Right lobe of liver (tissue), 6 donors: ENCODE measurements at regions not wholly inside any gene's neighbourhood (a gene's known extent, or its start where the extent isn't known, plus 50 kb on each side); places are given as distances from the start of the nearest gene placed in this dataset.

Experiments
- ATAC-seq, 4 donors: fragments of 200-7000 bp; cut with Tn5 transposase; one replicate each; pipeline ENCODE4 v1.9.1; 2020; ENCODE audit warnings: mild to moderate bottlenecking in 4 of 4, moderate library complexity in 4 of 4
- DNase-seq, 3 donors: peaks; one replicate each; pipeline ENCODE4 v3.0.0-alpha.2; 2020
- H3K27ac ChIP-seq, 3 donors: fragments of 200-600 bp; one replicate each; pipeline ENCODE4 v1.8.0; 2022
- H3K27me3 ChIP-seq, 2 donors: fragments of 200-600 bp; one replicate each; pipeline ENCODE4 v1.8.0; 2022
- H3K36me3 ChIP-seq, 4 donors: fragments of 200-600 bp; sonication (generic) in 1 of 4; one replicate each; pipeline versions ENCODE4 v1.5.1 to v1.8.0; 2017 to 2022; ENCODE audit warnings: control low read depth in 1 of 4
- H3K4me1 ChIP-seq, 4 donors: fragments of 200-600 bp; sonication (generic) in 1 of 4; one replicate each; pipeline versions ENCODE4 v1.5.1 to v1.8.0; 2017 to 2022; ENCODE audit warnings: control low read depth in 1 of 4
- H3K4me3 ChIP-seq, 3 donors: fragments of 200-600 bp; one replicate each; pipeline ENCODE4 v1.8.0; 2022
- H3K9me3 ChIP-seq, 4 donors: fragments of 200-600 bp; sonication (generic) in 1 of 4; one replicate each; pipeline versions ENCODE4 v1.5.1 to v1.8.0; 2017 to 2022; ENCODE audit warnings: control low read depth in 1 of 4
- POLR2A ChIP-seq: fragments of 450-650 bp; IDR thresholded peaks from one replicate; pipeline ENCODE4 v1.6.1; 2017; ENCODE audit warnings: antibody characterized with exemption, mild to moderate bottlenecking
- WGBS: methylation state at CpG from one replicate; pipeline ENCODE4 v1.1.6; 2018; ENCODE audit warnings: low coverage, low lambda C conversion rate; ENCODE audit not compliant: insufficient coverage; ENCODE audit errors: missing lambda C conversion rate; 5-methylcytosine and 5-hydroxymethylcytosine counted together
- intact Hi-C, 2 donors: fragments of 100-400 bp; cut with DNase I; formaldehyde crosslinking; loops; one replicate each; pipeline versions ENCODE4 v1.11.2 to v1.14.1; 2022
- TF ChIP-seq, protein P1 (sequence below), 4 donors: fragments of 200-600 bp in 3 of 4; fragments of 450-650 bp in 1 of 4; IDR thresholded peaks; one replicate each; pipeline versions ENCODE4 v1.5.1 to v1.8.0; 2016 to 2022; ENCODE audit warnings: antibody characterized with exemption in 4 of 4, mild to moderate bottlenecking in 2 of 4
- donor health status: DM: no; HTN: yes; CAD: no.
- donor health status: DM: no; HTN: no; CAD: no.
- donor health status: DM: no; HTN: no; CAD: no.
- donor health status: DM: no; HTN: yes; CAD: no.
- donor health status: DM: no; HTN: yes; CAD: no.

DNA sequence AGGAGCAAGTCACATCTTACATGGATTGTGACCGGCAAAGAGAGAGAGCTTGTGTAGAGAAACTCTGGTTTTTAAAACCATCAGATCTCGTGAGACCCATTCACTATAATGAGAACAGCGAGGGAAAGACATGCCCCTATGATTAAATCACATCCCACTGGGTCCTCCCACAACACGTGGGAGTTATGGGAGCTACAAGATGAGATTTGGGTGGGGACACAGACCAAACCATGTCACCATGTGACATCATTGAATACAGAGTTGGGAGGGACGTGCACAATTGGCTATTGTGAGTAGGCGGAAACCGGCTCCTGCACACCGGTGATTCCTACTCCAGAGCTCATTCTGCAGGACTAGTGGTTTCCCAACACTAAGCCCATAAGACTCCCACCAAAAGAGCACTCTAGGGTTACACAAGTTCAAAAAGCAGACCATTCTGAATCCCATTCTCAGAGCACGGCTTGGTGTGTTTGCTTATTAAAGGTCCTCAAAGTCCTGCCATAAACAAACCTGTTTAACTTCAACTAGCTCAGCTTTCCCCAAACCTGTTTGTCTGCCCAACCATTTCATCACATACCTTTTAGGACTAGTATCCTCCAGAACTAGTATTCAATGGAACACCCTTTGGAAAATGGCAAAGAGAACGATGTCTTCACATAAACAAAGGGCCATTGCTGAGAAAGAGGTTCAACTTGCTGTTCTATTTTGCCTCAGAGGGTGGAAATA is 167.6 kb downstream of the TLE3 start:
- no peak for TF ChIP-seq POLR2A
- TF ChIP-seq, protein P1, sequence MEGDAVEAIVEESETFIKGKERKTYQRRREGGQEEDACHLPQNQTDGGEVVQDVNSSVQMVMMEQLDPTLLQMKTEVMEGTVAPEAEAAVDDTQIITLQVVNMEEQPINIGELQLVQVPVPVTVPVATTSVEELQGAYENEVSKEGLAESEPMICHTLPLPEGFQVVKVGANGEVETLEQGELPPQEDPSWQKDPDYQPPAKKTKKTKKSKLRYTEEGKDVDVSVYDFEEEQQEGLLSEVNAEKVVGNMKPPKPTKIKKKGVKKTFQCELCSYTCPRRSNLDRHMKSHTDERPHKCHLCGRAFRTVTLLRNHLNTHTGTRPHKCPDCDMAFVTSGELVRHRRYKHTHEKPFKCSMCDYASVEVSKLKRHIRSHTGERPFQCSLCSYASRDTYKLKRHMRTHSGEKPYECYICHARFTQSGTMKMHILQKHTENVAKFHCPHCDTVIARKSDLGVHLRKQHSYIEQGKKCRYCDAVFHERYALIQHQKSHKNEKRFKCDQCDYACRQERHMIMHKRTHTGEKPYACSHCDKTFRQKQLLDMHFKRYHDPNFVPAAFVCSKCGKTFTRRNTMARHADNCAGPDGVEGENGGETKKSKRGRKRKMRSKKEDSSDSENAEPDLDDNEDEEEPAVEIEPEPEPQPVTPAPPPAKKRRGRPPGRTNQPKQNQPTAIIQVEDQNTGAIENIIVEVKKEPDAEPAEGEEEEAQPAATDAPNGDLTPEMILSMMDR (IDR thresholded peaks at IDR 0.05) = no peak
- intact Hi-C loops = no loop called here
- Histone ChIP-seq H3K27ac (no peak overlapping the region), H3K27me3 (no peaks in the 10 kb centered on the region), H3K4me3 (no peak overlapping the region), H3K9me3 (peaks cover 0 to 5% (median 0%) of the 10 kb centered on the region in 4 donors), H3K4me1 (no peaks in the 10 kb centered on the region), H3K36me3 (no peaks in the 10 kb centered on the region)
- ATAC-seq (no peak), DNase-seq (no peak)
- WGBS = 57% methylated on average over 6 of the region's 10 CpGs

GRCh38 chr15:69930754-69931153 is 167.0 kb downstream of the TLE3 start:
- no peak for DNase-seq
- ATAC-seq = no peak
- TF ChIP-seq POLR2A = no peak
- TF ChIP-seq, protein P1 (IDR thresholded peaks at IDR 0.05) = no peak
- WGBS = 80% methylated on average over 5 of the region's 5 CpGs
- Histone ChIP-seq H3K36me3 (no peaks in the 10 kb centered on the region), H3K27me3 (no peaks in the 10 kb centered on the region), H3K4me3 (no peak overlapping the region), H3K4me1 (no peaks in the 10 kb centered on the region), H3K27ac (no peak overlapping the region), H3K9me3 (no peaks in the 10 kb centered on the region)
- intact Hi-C loops = no loop called here

- DNase-seq (no peak), ATAC-seq (no peak)
- H3K9me3 ChIP-seq = no peaks in the 10 kb centered on the region
- 72% methylated on average over 5 of the region's 5 CpGs for WGBS
- intact Hi-C loops = no loop called here
- no peaks in the 10 kb centered on the region for H3K27me3 ChIP-seq
- TF ChIP-seq, protein P1 (IDR thresholded peaks at IDR 0.05) = no peak
- TF ChIP-seq POLR2A = no peak
- no peaks in the 10 kb centered on the region for H3K36me3 ChIP-seq
- H3K4me3 ChIP-seq = no peak overlapping the region
- H3K27ac ChIP-seq = no peak overlapping the region
- no peaks in the 10 kb centered on the region for H3K4me1 ChIP-seq
These were observed 166.6 kb downstream of the TLE3 start for GRCh38 chr15:69931156-69931555.

DNA sequence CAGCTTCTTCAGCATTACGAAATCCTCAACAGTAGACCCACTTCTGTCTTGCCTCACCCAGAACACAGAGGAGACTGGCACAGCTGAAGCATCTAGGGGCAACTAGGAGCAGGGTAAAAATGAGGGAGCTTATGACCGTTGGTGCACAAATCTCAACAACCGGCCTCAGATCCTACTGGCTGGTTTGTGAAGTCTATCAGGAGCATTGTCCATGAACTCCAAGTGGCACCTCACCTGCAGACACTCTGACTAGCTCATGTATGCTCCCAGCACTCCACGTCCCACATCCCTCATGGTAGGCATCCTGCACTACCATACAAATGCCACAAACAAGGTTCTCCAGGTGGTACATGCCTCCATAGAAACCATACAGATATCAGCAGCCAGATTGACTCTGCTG is 163.1 kb downstream of the TLE3 start:
- H3K27me3 ChIP-seq = no peaks in the 10 kb centered on the region
- intact Hi-C loops = no loop called here
- TF ChIP-seq POLR2A = no peak
- TF ChIP-seq, protein P1 (IDR thresholded peaks at IDR 0.05) = no peak
- H3K27ac ChIP-seq = no peak overlapping the region
- no peaks in the 10 kb centered on the region for H3K9me3 ChIP-seq
- no peak for DNase-seq
- WGBS = 34% methylated on average over 3 of the region's 4 CpGs
- ATAC-seq = no peak
- no peaks in the 10 kb centered on the region for H3K36me3 ChIP-seq
- no peaks in the 10 kb centered on the region for H3K4me1 ChIP-seq
- H3K4me3 ChIP-seq = no peak overlapping the region
